Testis (tissue), 2 donors: ENCODE measurements at regions not wholly inside any gene's neighbourhood (a gene's known extent, or its start where the extent isn't known, plus 50 kb on each side); places are given as distances from the start of the nearest gene placed in this dataset.

Experiments
- CTCF ChIP-seq, 3 experiments: fragments of 450-650 bp in 2 of 3; fragments of 200-600 bp in 1 of 3; sonication (generic) in 1 of 3; IDR thresholded peaks; one replicate each; pipeline ENCODE4 v1.5.1; 2016 to 2019; ENCODE audit warnings: antibody characterized with exemption in 3 of 3, mild to moderate bottlenecking in 2 of 3, moderate library complexity in 1 of 3
- POLR2A ChIP-seq: fragments of 450-650 bp; IDR thresholded peaks from one replicate; pipeline ENCODE4 v1.6.1; 2017; ENCODE audit warnings: antibody characterized with exemption, mild to moderate bottlenecking, moderate library complexity

- TF ChIP-seq CTCF (IDR thresholded peaks at IDR 0.05) (no peak), POLR2A (no peak)
These were observed 91.3 kb downstream of the PLXNA1 start for GRCh38 chr3:127073941-127074820.
